ENCODE measurements at regions not wholly inside any gene's neighbourhood (a gene's known extent, or its start where the extent isn't known, plus 50 kb on each side); places are given as distances from the start of the nearest gene placed in this dataset.

DNA sequence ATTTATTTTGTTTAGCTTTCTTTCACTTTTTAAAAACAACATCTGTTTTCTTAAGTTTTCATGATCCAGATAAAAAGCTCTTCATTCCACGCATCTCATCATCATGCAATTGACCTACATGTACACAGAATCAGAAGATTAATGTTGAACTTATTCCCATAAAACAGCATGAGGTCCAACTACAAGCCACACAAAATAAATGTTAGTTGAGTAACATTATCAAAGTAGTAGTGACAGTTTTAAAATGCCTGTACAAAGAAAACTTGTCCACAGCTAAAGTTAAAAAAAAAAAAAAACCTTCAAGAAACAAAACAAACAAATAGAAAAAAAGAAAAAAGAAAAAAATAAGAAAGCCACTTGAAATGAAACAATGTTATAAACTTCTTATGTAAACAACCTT lies 846.3 kb downstream of the TLE1 start:
- H3K9me1 ChIP-seq (ENCODE audit: control insufficient read depth, extremely low read depth, insufficient read depth, low read length): no peaks in the 10 kb centered on the region
- no peaks in the 10 kb centered on the region for H3K4me1 ChIP-seq (ENCODE audit: control insufficient read depth, extremely low read depth, insufficient read depth, low read length)
- H4K20me1 ChIP-seq (ENCODE audit: control insufficient read depth, extremely low read depth, insufficient read depth, low read length): no peaks in the 10 kb centered on the region
- H3K4me2 ChIP-seq (ENCODE audit: control insufficient read depth, extremely low read depth, insufficient read depth, low read depth, low read length): no peak overlapping the region
- no peak overlapping the region for H2AFZ ChIP-seq (ENCODE audit: control insufficient read depth, low read length)
- dilution Hi-C loops (cut with MboI; ENCODE audit: extremely low pct_ligation_motif_present, low sequenced_read_pairs): no loop called here
- no peak overlapping the region for H3K27ac ChIP-seq (ENCODE audit: control insufficient read depth, insufficient read depth, low read length)
- no peaks in the 10 kb centered on the region for H3K27me3 ChIP-seq (ENCODE audit: control insufficient read depth, extremely low read depth, insufficient read depth, low read length)
- H3K9ac ChIP-seq (ENCODE audit: control insufficient read depth, extremely low read depth, insufficient read depth, low read length): no peak overlapping the region
- TF ChIP-seq, protein P1, sequence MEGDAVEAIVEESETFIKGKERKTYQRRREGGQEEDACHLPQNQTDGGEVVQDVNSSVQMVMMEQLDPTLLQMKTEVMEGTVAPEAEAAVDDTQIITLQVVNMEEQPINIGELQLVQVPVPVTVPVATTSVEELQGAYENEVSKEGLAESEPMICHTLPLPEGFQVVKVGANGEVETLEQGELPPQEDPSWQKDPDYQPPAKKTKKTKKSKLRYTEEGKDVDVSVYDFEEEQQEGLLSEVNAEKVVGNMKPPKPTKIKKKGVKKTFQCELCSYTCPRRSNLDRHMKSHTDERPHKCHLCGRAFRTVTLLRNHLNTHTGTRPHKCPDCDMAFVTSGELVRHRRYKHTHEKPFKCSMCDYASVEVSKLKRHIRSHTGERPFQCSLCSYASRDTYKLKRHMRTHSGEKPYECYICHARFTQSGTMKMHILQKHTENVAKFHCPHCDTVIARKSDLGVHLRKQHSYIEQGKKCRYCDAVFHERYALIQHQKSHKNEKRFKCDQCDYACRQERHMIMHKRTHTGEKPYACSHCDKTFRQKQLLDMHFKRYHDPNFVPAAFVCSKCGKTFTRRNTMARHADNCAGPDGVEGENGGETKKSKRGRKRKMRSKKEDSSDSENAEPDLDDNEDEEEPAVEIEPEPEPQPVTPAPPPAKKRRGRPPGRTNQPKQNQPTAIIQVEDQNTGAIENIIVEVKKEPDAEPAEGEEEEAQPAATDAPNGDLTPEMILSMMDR (optimal IDR thresholded peaks at IDR 0.05 in 1 of 3, IDR thresholded peaks at IDR 0.05 in 1 of 3, conservative IDR thresholded peaks at IDR 0.05 in 1 of 3; ENCODE audit: extremely low read depth in 1 of 3, insufficient read depth in 2 of 3, low read length in 3 of 3): no peak
- no peak for TF ChIP-seq EZH2 (IDR thresholded peaks at IDR 0.05; ENCODE audit: low read length)
- H3K4me3 ChIP-seq (ENCODE audit: control insufficient read depth in 2 of 3, extremely low read depth in 1 of 3, insufficient read depth in 2 of 3, low read depth in 1 of 3, low read length in 3 of 3): no peak overlapping the region
- FAIRE-seq (no peak), DNase-seq (ENCODE audit: low read depth, low spot score) (no peak)
- no peaks in the 10 kb centered on the region for H3K36me3 ChIP-seq (ENCODE audit: control insufficient read depth in 2 of 2, extremely low read depth in 1 of 2, insufficient read depth in 2 of 2, low read length in 2 of 2)
- no peaks in the 10 kb centered on the region for H3K79me2 ChIP-seq (ENCODE audit: control insufficient read depth, insufficient read depth, low read length)
- no peaks in the 10 kb centered on the region for H3K9me3 ChIP-seq (ENCODE audit: control insufficient read depth, low read depth, low read length)

DNA sequence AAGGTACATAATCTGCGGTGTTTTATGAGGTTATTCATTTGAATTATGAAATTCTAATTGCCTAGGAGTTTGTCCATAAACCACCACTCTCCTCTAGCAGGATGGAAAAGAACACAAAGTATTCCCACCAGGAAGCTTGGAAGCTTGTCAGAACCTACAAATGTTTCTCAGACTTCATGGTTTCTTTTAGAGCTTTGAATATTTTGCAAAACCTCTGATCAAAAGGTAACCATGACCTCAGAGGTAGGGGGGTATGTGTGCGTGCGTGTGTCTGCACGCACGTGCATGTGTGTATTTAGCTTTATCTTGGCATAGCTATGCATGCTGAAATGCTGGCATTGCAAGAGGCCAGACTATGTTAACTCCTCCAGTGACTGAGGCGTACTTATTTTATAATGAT lies 847.0 kb downstream of the TLE1 start:
- H2AFZ ChIP-seq (ENCODE audit: control insufficient read depth, low read length): no peak overlapping the region
- H4K20me1 ChIP-seq (ENCODE audit: control insufficient read depth, extremely low read depth, insufficient read depth, low read length): no peaks in the 10 kb centered on the region
- H3K27ac ChIP-seq (ENCODE audit: control insufficient read depth, insufficient read depth, low read length): no peak overlapping the region
- H3K36me3 ChIP-seq (ENCODE audit: control insufficient read depth in 2 of 2, extremely low read depth in 1 of 2, insufficient read depth in 2 of 2, low read length in 2 of 2): no peaks in the 10 kb centered on the region
- H3K4me3 ChIP-seq (ENCODE audit: control insufficient read depth in 2 of 3, extremely low read depth in 1 of 3, insufficient read depth in 2 of 3, low read depth in 1 of 3, low read length in 3 of 3): no peak overlapping the region
- H3K27me3 ChIP-seq (ENCODE audit: control insufficient read depth, extremely low read depth, insufficient read depth, low read length): no peaks in the 10 kb centered on the region
- H3K9ac ChIP-seq (ENCODE audit: control insufficient read depth, extremely low read depth, insufficient read depth, low read length): no peak overlapping the region
- no peak overlapping the region for H3K4me2 ChIP-seq (ENCODE audit: control insufficient read depth, extremely low read depth, insufficient read depth, low read depth, low read length)
- dilution Hi-C loops (cut with MboI; ENCODE audit: extremely low pct_ligation_motif_present, low sequenced_read_pairs): no loop called here
- DNase-seq (ENCODE audit: low read depth, low spot score) (no peak), FAIRE-seq (no peak)
- no peaks in the 10 kb centered on the region for H3K4me1 ChIP-seq (ENCODE audit: control insufficient read depth, extremely low read depth, insufficient read depth, low read length)
- no peaks in the 10 kb centered on the region for H3K79me2 ChIP-seq (ENCODE audit: control insufficient read depth, insufficient read depth, low read length)
- H3K9me3 ChIP-seq (ENCODE audit: control insufficient read depth, low read depth, low read length): no peaks in the 10 kb centered on the region
- TF ChIP-seq, protein P1 (optimal IDR thresholded peaks at IDR 0.05 in 1 of 3, IDR thresholded peaks at IDR 0.05 in 1 of 3, conservative IDR thresholded peaks at IDR 0.05 in 1 of 3; ENCODE audit: extremely low read depth in 1 of 3, insufficient read depth in 2 of 3, low read length in 3 of 3): no peak
- no peak for TF ChIP-seq EZH2 (IDR thresholded peaks at IDR 0.05; ENCODE audit: low read length)
- no peaks in the 10 kb centered on the region for H3K9me1 ChIP-seq (ENCODE audit: control insufficient read depth, extremely low read depth, insufficient read depth, low read length)
